ENCODE measurements at regions not wholly inside any gene's neighbourhood (a gene's known extent, or its start where the extent isn't known, plus 50 kb on each side); places are given as distances from the start of the nearest gene placed in this dataset.

GRCh38 chr14:29993143-29993542 is 65.5 kb upstream of the PRKD1 start:
- TF ChIP-seq CTCF (IDR thresholded peaks at IDR 0.05) = no peak
- no peak for TF ChIP-seq POLR2AphosphoS5 (IDR thresholded peaks at IDR 0.05)
- TF ChIP-seq POLR2A (IDR thresholded peaks at IDR 0.05) = no peak
- no peak for TF ChIP-seq EP300 (IDR thresholded peaks at IDR 0.05)

Data from upper lobe of left lung (tissue), 4 donors.